Body of pancreas (tissue), 4 donors: ENCODE measurements at regions not wholly inside any gene's neighbourhood (a gene's known extent, or its start where the extent isn't known, plus 50 kb on each side); places are given as distances from the start of the nearest gene placed in this dataset.

Source experiments
- ATAC-seq: fragments of 150-250 bp; one replicate; pipeline ENCODE4 v1.9.1; 2016
- DNase-seq, 4 donors: peaks; one replicate each; pipeline ENCODE4 v3.0.0-alpha.2; 2019
- H3K27ac ChIP-seq, 4 donors: fragments of 200-600 bp; sonication (generic); 1 replicate in 3 of 4; 2 replicates in 1 of 4; pipeline versions ENCODE4 v1.5.1 to v1.6.1; 2016 to 2019; ENCODE audit warnings: mild to moderate bottlenecking in 1 of 4, mixed read lengths in 1 of 4, moderate library complexity in 1 of 4
- H3K27me3 ChIP-seq, 2 donors: fragments of 200-600 bp; sonication (generic); one replicate each; pipeline ENCODE4 v1.6.0; 2016; ENCODE audit warnings: mild to moderate bottlenecking in 1 of 2
- H3K36me3 ChIP-seq, 2 donors: fragments of 200-600 bp; sonication (generic); replicated peaks in 1 of 2; 2 replicates each; pipeline ENCODE4 v1.5.1; 2016; ENCODE audit warnings: low read depth in 2 of 2; ENCODE audit not compliant: insufficient read depth in 1 of 2
- H3K4me1 ChIP-seq: fragments of 200-600 bp; sonication (generic); one replicate; pipeline ENCODE4 v1.6.0; 2016
- H3K4me3 ChIP-seq, 2 donors: fragments of 200-600 bp; sonication (generic); 1 replicate in 1 of 2; 2 replicates in 1 of 2; pipeline ENCODE4 v1.5.1; 2016 to 2019
- H3K9me3 ChIP-seq, 3 donors: fragments of 200-600 bp; sonication (generic); 1 replicate in 2 of 3; 2 replicates in 1 of 3; pipeline ENCODE4 v1.5.1; 2016
- CTCF ChIP-seq, 7 experiments: fragments of 450-650 bp in 4 of 7; fragments of 200-600 bp in 3 of 7; sonication (generic) in 3 of 7; IDR thresholded peaks; one replicate each; pipeline ENCODE4 v1.5.1; 2016 to 2019; ENCODE audit warnings: antibody characterized with exemption in 7 of 7
- POLR2A ChIP-seq, 3 donors: fragments of 450-650 bp; IDR thresholded peaks; one replicate each; pipeline ENCODE4 v1.6.1; 2016; ENCODE audit warnings: antibody characterized with exemption in 3 of 3, mild to moderate bottlenecking in 2 of 3
- WGBS, 2 donors: methylation state at CpG; one replicate each; pipeline ENCODE4 v1.1.5; 2017; 5-methylcytosine and 5-hydroxymethylcytosine counted together
- intact Hi-C: fragments of 100-400 bp; cut with DNase I; formaldehyde crosslinking; loops from one replicate; pipeline ENCODE4 v1.15.1; 2023

GRCh38 chr9:84107081-84107480 is 126.5 kb downstream of the RMI1 start:
- no peak overlapping the region for H3K27ac ChIP-seq

GRCh38 chr9:84107995-84108394 is 127.4 kb downstream of the RMI1 start:
- no peaks in the 10 kb centered on the region for H3K9me3 ChIP-seq
- TF ChIP-seq POLR2A (IDR thresholded peaks at IDR 0.05) (no peak), CTCF (IDR thresholded peaks at IDR 0.05) (no peak)
- H3K4me3 ChIP-seq, result no peak overlapping the region
- ATAC-seq (no peak), DNase-seq (no peak)
- WGBS, 2 donors, result 17 to 18% methylated on average over 1 of the region's 1 CpG
- no peaks in the 10 kb centered on the region for H3K36me3 ChIP-seq
- no peak overlapping the region for H3K27ac ChIP-seq
- no peaks in the 10 kb centered on the region for H3K27me3 ChIP-seq
- no peaks in the 10 kb centered on the region for H3K4me1 ChIP-seq
- intact Hi-C loops, result no loop called here

More at GRCh38 chr9:84107081-84107480, 126.5 kb downstream of the RMI1 start:
- no peak for DNase-seq
- Histone ChIP-seq H3K4me3 (no peak overlapping the region), H3K36me3 (no peaks in the 10 kb centered on the region), H3K9me3 (no peaks in the 10 kb centered on the region), H3K4me1 (no peaks in the 10 kb centered on the region), H3K27me3 (no peaks in the 10 kb centered on the region)
- ATAC-seq, result no peak
- TF ChIP-seq POLR2A (IDR thresholded peaks at IDR 0.05) (no peak), CTCF (IDR thresholded peaks at IDR 0.05) (no peak)
- WGBS, 2 donors, result 45 to 69% methylated on average over 2 of the region's 2 CpGs
- intact Hi-C loops, result no loop called here

GRCh38 chr9:84111726-84112125 is 131.1 kb downstream of the RMI1 start:
- ATAC-seq, result no peak
- H3K36me3 ChIP-seq, result no peaks in the 10 kb centered on the region
- H3K27ac ChIP-seq, result no peak overlapping the region
- intact Hi-C loops, result no loop called here
- DNase-seq, result peak in 1 of 4 donors; percentile 16
- no peaks in the 10 kb centered on the region for H3K27me3 ChIP-seq
- no peak overlapping the region for H3K4me3 ChIP-seq
- no peak for TF ChIP-seq POLR2A (IDR thresholded peaks at IDR 0.05)
- TF ChIP-seq CTCF (IDR thresholded peaks at IDR 0.05), result no peak
- no peaks in the 10 kb centered on the region for H3K4me1 ChIP-seq
- H3K9me3 ChIP-seq, result no peaks in the 10 kb centered on the region
- 70 to 74% methylated on average over 3 of the region's 3 CpGs for WGBS, 2 donors

- ATAC-seq, result no peak
- no peak for DNase-seq
- Histone ChIP-seq H3K36me3 (no peaks in the 10 kb centered on the region), H3K4me3 (no peak overlapping the region), H3K9me3 (no peaks in the 10 kb centered on the region), H3K4me1 (peaks cover 7% of the 10 kb centered on the region), H3K27me3 (no peaks in the 10 kb centered on the region), H3K27ac (no peak overlapping the region)
- TF ChIP-seq POLR2A (IDR thresholded peaks at IDR 0.05), result no peak
- WGBS, 2 donors, result 62 to 64% methylated on average over 1 of the region's 1 CpG
- intact Hi-C loops, result no loop called here
Measured at GRCh38 chr9:84121991-84122523, 141.5 kb downstream of the RMI1 start.

GRCh38 chr9:84122572-84122971 is 142.0 kb downstream of the RMI1 start:
- 71 to 92% methylated on average over 1 of the region's 1 CpG for WGBS, 2 donors
- Histone ChIP-seq H3K27me3 (no peaks in the 10 kb centered on the region), H3K4me1 (peaks cover 7% of the 10 kb centered on the region), H3K9me3 (no peaks in the 10 kb centered on the region), H3K4me3 (no peak overlapping the region), H3K27ac (no peak overlapping the region), H3K36me3 (no peaks in the 10 kb centered on the region)
- DNase-seq, result no peak
- ATAC-seq, result no peak
- TF ChIP-seq CTCF (IDR thresholded peaks at IDR 0.05), result no peak
- TF ChIP-seq POLR2A (IDR thresholded peaks at IDR 0.05), result no peak
- intact Hi-C loops, result no loop called here
